Kidney epithelial cell (primary cell): ENCODE measurements at regions not wholly inside any gene's neighbourhood (a gene's known extent, or its start where the extent isn't known, plus 50 kb on each side); places are given as distances from the start of the nearest gene placed in this dataset.

Experiments
- DNase-seq: peaks from one replicate; pipeline ENCODE4 v3.0.0-alpha.2; 2010; ENCODE audit warnings: low read depth
- H3K27me3 ChIP-seq: 2 replicates; pipeline ENCODE4 v1.6.0; 2011; ENCODE audit warnings: low read length; ENCODE audit not compliant: control insufficient read depth, insufficient read depth
- H3K36me3 ChIP-seq: 2 replicates; pipeline ENCODE4 v1.5.1; 2011; ENCODE audit warnings: low read length; ENCODE audit not compliant: control insufficient read depth, insufficient read depth
- H3K4me3 ChIP-seq: 2 replicates; pipeline ENCODE4 v1.5.1; 2011; ENCODE audit warnings: low read depth, mild to moderate bottlenecking, control low read depth, low read length
- CTCF ChIP-seq: IDR thresholded peaks from 2 replicates; pipeline ENCODE4 v1.5.1; 2011; ENCODE audit warnings: mild to moderate bottlenecking, moderate library complexity, low read length, control low read depth, inconsistent platforms; ENCODE audit not compliant: insufficient read depth, poor library complexity, severe bottlenecking

- no peak for TF ChIP-seq CTCF
- H3K27me3 ChIP-seq: peaks cover 8% of the 10 kb centered on the region
- H3K36me3 ChIP-seq: no peaks in the 10 kb centered on the region
- no peak overlapping the region for H3K4me3 ChIP-seq
- DNase-seq: no peak
Measured at GRCh38 chr2:174691201-174691779, 73.0 kb downstream of the CHRNA1 start.

GRCh38 chr2:174690026-174690425 lies 74.2 kb downstream of the CHRNA1 start:
- DNase-seq: no peak
- H3K36me3 ChIP-seq: no peaks in the 10 kb centered on the region
- TF ChIP-seq CTCF: no peak
- H3K27me3 ChIP-seq: peaks cover 2% of the 10 kb centered on the region
- no peak overlapping the region for H3K4me3 ChIP-seq

- DNase-seq: no peak
- Histone ChIP-seq H3K36me3 (no peaks in the 10 kb centered on the region), H3K27me3 (peaks cover 2% of the 10 kb centered on the region), H3K4me3 (no peak overlapping the region)
- peak; percentile 10 for TF ChIP-seq CTCF
Measured at GRCh38 chr2:174688079-174688478, 76.2 kb downstream of the CHRNA1 start.

- no peak for TF ChIP-seq CTCF
- no peak for DNase-seq
- no peak overlapping the region for H3K4me3 ChIP-seq
- no peaks in the 10 kb centered on the region for H3K36me3 ChIP-seq
- peaks cover 2% of the 10 kb centered on the region for H3K27me3 ChIP-seq
Measured at GRCh38 chr2:174686430-174686829, 77.8 kb downstream of the CHRNA1 start.

GRCh38 chr2:174683392-174683759 lies 80.9 kb downstream of the CHRNA1 start:
- H3K4me3 ChIP-seq: peak overlapping the region; percentile 87
- no peak for TF ChIP-seq CTCF
- H3K36me3 ChIP-seq: no peaks in the 10 kb centered on the region
- H3K27me3 ChIP-seq: peaks cover 2% of the 10 kb centered on the region
- peak; percentile 18 for DNase-seq
